Thymus (tissue), 11 donors: ENCODE measurements at regions not wholly inside any gene's neighbourhood (a gene's known extent, or its start where the extent isn't known, plus 50 kb on each side); places are given as distances from the start of the nearest gene placed in this dataset.
"Not testable (repeated sequence)": the region's sequence is repeated elsewhere in the genome, so short reads cannot be mapped to it uniquely, and the experiment has no call there.

Source experiments
- DNase-seq, 9 donors: peaks; one replicate each; pipeline ENCODE4 v3.0.0-alpha.2; 2013; ENCODE audit warnings: low spot score in 9 of 9, low read depth in 6 of 9, missing footprints in 1 of 9
- H3K27ac ChIP-seq, 2 donors: one replicate each; pipeline ENCODE4 v1.5.1; 2013; ENCODE audit warnings: control low read depth in 1 of 2, low read depth in 1 of 2, low read length in 1 of 2, mild to moderate bottlenecking in 1 of 2, moderate library complexity in 1 of 2
- H3K27me3 ChIP-seq, 2 donors: one replicate each; pipeline ENCODE4 v1.5.1; 2013; ENCODE audit warnings: low read length in 1 of 2; ENCODE audit not compliant: control insufficient read depth in 2 of 2, insufficient read depth in 1 of 2
- H3K36me3 ChIP-seq, 2 donors: one replicate each; pipeline ENCODE4 v1.5.1; 2013; ENCODE audit warnings: low read length in 1 of 2, mild to moderate bottlenecking in 1 of 2, moderate library complexity in 1 of 2; ENCODE audit not compliant: control insufficient read depth in 2 of 2, insufficient read depth in 2 of 2
- H3K4me1 ChIP-seq, 2 donors: one replicate each; pipeline ENCODE4 v1.5.1; 2013; ENCODE audit warnings: low read length in 2 of 2; ENCODE audit not compliant: control insufficient read depth in 2 of 2, insufficient read depth in 2 of 2
- H3K4me3 ChIP-seq, 2 donors: one replicate each; pipeline ENCODE4 v1.5.1; 2013; ENCODE audit warnings: low read length in 2 of 2, control low read depth in 1 of 2, mild to moderate bottlenecking in 1 of 2
- H3K9me3 ChIP-seq, 2 donors: one replicate each; pipeline ENCODE4 v1.5.1; 2013; ENCODE audit warnings: low read length in 1 of 2, mild to moderate bottlenecking in 1 of 2; ENCODE audit not compliant: control insufficient read depth in 2 of 2, insufficient read depth in 1 of 2
- WGBS: extraction: QIAGEN DNeasy Blood & Tissue Kit; methylation state at CpG from one replicate; pipeline ENCODE4 v1.1.7; 2013; 5-methylcytosine and 5-hydroxymethylcytosine counted together
- donor health status: healthy.

GRCh38 chr9:95791695-95792094, 83.8 kb upstream of the ERCC6L2 start:
- H3K27ac ChIP-seq = no peak overlapping the region

GRCh38 chr9:95791286-95791685, 84.2 kb upstream of the ERCC6L2 start:
- no peak for DNase-seq
- Histone ChIP-seq H3K36me3 (no peaks in the 10 kb centered on the region), H3K27me3 (no peaks in the 10 kb centered on the region), H3K9me3 (no peaks in the 10 kb centered on the region), H3K4me3 (no peak overlapping the region), H3K4me1 (no peaks in the 10 kb centered on the region), H3K27ac (no peak overlapping the region)
- WGBS = 90% methylated on average over 4 of the region's 4 CpGs

More at GRCh38 chr9:95791695-95792094, 83.8 kb upstream of the ERCC6L2 start:
- WGBS = 74% methylated on average over 2 of the region's 2 CpGs
- Histone ChIP-seq H3K9me3 (no peaks in the 10 kb centered on the region), H3K4me3 (no peak overlapping the region), H3K27me3 (no peaks in the 10 kb centered on the region), H3K36me3 (no peaks in the 10 kb centered on the region), H3K4me1 (no peaks in the 10 kb centered on the region)
- no peak for DNase-seq

- no peaks in the 10 kb centered on the region for H3K4me1 ChIP-seq
- WGBS = 90% methylated on average over 6 of the region's 6 CpGs
- H3K27ac ChIP-seq = no peak overlapping the region
- H3K9me3 ChIP-seq = no peaks in the 10 kb centered on the region
- H3K36me3 ChIP-seq = no peaks in the 10 kb centered on the region
- no peak overlapping the region for H3K4me3 ChIP-seq
- H3K27me3 ChIP-seq = no peaks in the 10 kb centered on the region
- no peak for DNase-seq
Measured at GRCh38 chr9:95788521-95788991, 86.9 kb upstream of the ERCC6L2 start.

DNA sequence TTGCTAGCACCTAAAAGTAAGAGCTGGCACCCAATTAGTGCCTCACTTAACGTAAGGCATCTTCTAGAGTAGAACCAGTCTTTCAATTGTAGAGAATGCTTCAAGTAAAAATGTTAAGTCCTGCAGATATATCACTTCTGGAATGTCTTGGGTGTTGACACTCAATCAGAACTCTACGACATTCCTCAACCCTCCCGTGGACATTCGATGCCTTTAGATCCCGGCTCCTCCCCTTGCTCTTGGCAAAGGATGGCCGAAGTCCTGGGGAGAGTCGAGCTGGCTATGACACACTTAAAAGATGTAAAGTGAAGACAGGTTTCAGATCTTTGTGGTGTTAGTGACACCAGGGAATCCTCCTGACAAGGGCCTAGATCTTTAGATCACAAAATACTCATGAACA, 87.5 kb upstream of the ERCC6L2 start:
- Histone ChIP-seq H3K4me1 (no peaks in the 10 kb centered on the region), H3K27me3 (no peaks in the 10 kb centered on the region), H3K9me3 (no peaks in the 10 kb centered on the region), H3K4me3 (no peak overlapping the region), H3K36me3 (no peaks in the 10 kb centered on the region), H3K27ac (no peak overlapping the region)
- no peak for DNase-seq
- 84% methylated on average over 7 of the region's 7 CpGs for WGBS

GRCh38 chr9:95785209-95785608, 90.3 kb upstream of the ERCC6L2 start:
- Histone ChIP-seq H3K4me1 (no peaks in the 10 kb centered on the region), H3K27me3 (no peaks in the 10 kb centered on the region), H3K9me3 (no peaks in the 10 kb centered on the region), H3K27ac (no peak overlapping the region), H3K4me3 (no peak overlapping the region), H3K36me3 (no peaks in the 10 kb centered on the region)
- 97% methylated on average over 3 of the region's 3 CpGs for WGBS
- DNase-seq = no peak

DNA sequence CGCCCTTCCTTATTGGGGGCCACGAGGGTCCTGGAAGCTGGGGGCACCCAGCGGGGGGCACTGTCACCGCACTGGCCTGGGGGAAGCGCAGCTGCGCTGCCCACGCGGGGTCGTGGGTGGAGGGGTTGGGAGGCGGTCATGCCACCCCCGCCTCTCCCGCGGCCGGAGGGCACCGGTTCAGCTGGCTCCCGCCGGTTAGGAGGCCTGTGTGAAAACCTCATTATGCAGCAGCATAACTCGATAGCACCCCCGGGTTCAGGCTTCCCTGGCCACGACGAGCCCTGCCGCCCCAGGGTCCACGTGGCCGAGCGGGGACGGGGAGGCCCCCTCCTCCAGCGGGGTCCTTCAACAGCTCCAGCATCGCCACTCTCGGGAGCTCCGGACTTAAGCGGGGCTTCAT, 91.2 kb upstream of the ERCC6L2 start:
- WGBS = 95% methylated on average over 31 of the region's 31 CpGs
- H3K4me3 ChIP-seq = no peak overlapping the region
- no peak for DNase-seq

GRCh38 chr9:95783426-95783975, 92.0 kb upstream of the ERCC6L2 start:
- 97% methylated on average over 17 of the region's 17 CpGs for WGBS
- Histone ChIP-seq H3K36me3 (no peaks in the 10 kb centered on the region), H3K4me1 (no peaks in the 10 kb centered on the region), H3K4me3 (no peak overlapping the region), H3K27ac (no peak overlapping the region), H3K9me3 (no peaks in the 10 kb centered on the region), H3K27me3 (no peaks in the 10 kb centered on the region)
- DNase-seq = no peak

More for the DNA sequence above, 91.2 kb upstream of the ERCC6L2 start:
- Histone ChIP-seq H3K4me1 (no peaks in the 10 kb centered on the region), H3K36me3 (no peaks in the 10 kb centered on the region), H3K9me3 (no peaks in the 10 kb centered on the region), H3K27ac (no peak overlapping the region), H3K27me3 (no peaks in the 10 kb centered on the region)

GRCh38 chr9:95780751-95781150, 94.7 kb upstream of the ERCC6L2 start:
- WGBS = 93% methylated on average over 6 of the region's 6 CpGs
- H3K27me3 ChIP-seq = no peaks in the 10 kb centered on the region
- no peaks in the 10 kb centered on the region for H3K36me3 ChIP-seq
- H3K4me3 ChIP-seq = no peak overlapping the region
- H3K4me1 ChIP-seq = no peaks in the 10 kb centered on the region
- no peak overlapping the region for H3K27ac ChIP-seq
- DNase-seq = no peak
- no peaks in the 10 kb centered on the region for H3K9me3 ChIP-seq

GRCh38 chr9:95780121-95780520, 95.4 kb upstream of the ERCC6L2 start:
- no peaks in the 10 kb centered on the region for H3K36me3 ChIP-seq
- WGBS = 91% methylated on average over 3 of the region's 3 CpGs
- H3K9me3 ChIP-seq = no peaks in the 10 kb centered on the region
- H3K4me3 ChIP-seq = no peak overlapping the region
- peaks cover 0 to 3% of the 10 kb centered on the region in 2 donors for H3K27me3 ChIP-seq
- H3K27ac ChIP-seq = no peak overlapping the region
- no peak for DNase-seq
- H3K4me1 ChIP-seq = no peaks in the 10 kb centered on the region

DNA sequence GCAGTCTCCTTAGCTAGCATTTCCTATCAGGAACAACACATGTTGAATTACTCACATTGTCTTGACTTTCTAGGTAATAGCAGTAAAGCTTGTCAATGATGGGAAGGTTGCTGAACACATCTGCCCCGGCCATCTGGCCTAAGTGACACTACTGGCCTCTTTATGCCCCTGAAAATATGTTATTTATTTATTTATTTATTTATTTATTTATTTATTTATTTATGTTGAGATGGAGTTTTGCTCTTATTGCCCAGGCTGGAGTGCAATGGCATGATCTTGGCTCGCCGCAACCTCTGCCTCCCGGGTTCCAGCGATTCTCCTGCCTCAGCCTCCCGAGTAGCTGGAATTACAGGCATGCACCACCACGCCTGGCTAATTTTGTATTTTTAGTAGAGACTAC, 95.9 kb upstream of the ERCC6L2 start:
- not testable (repeated sequence) for H3K27me3 ChIP-seq, H3K27ac ChIP-seq, H3K4me3 ChIP-seq, H3K4me1 ChIP-seq, H3K36me3 ChIP-seq, DNase-seq, H3K9me3 ChIP-seq
- WGBS = 96% methylated on average over 7 of the region's 7 CpGs
